GM23248 (cell line): ENCODE measurements at regions not wholly inside any gene's neighbourhood (a gene's known extent, or its start where the extent isn't known, plus 50 kb on each side); places are given as distances from the start of the nearest gene placed in this dataset.

ENCODE experiments used
- DNase-seq: peaks from one replicate; pipeline ENCODE4 v3.0.0-alpha.2; 2015
- H2AFZ ChIP-seq: fragments of 200-600 bp; sonication (generic); 2 replicates; pipeline ENCODE4 v1.6.1; 2016; ENCODE audit warnings: antibody characterized with exemption
- H3F3A ChIP-seq: fragments of 200-600 bp; sonication (generic); 2 replicates; pipeline ENCODE4 v1.6.1; 2016; ENCODE audit warnings: mild to moderate bottlenecking, antibody characterized with exemption, mixed run types; ENCODE audit not compliant: insufficient read depth
- H3K27ac ChIP-seq: fragments of 200-600 bp; sonication (generic); 2 replicates; pipeline ENCODE4 v1.5.1; 2016; ENCODE audit warnings: mild to moderate bottlenecking
- H3K27me3 ChIP-seq: fragments of 200-600 bp; sonication (generic); replicated peaks from 2 replicates; pipeline ENCODE4 v1.6.1; 2016; ENCODE audit warnings: mild to moderate bottlenecking; ENCODE audit not compliant: insufficient read depth
- H3K36me3 ChIP-seq: fragments of 200-600 bp; sonication (generic); 2 replicates; pipeline ENCODE4 v1.6.1; 2016; ENCODE audit warnings: low read depth, mild to moderate bottlenecking
- H3K4me1 ChIP-seq: fragments of 200-600 bp; sonication (generic); 2 replicates; pipeline ENCODE4 v1.6.1; 2016; ENCODE audit warnings: mild to moderate bottlenecking; ENCODE audit not compliant: insufficient read depth
- H3K4me2 ChIP-seq: fragments of 200-600 bp; sonication (generic); one replicate; pipeline ENCODE4 v1.6.1; 2016; ENCODE audit warnings: mild to moderate bottlenecking; ENCODE audit not compliant: unreplicated experiment
- H3K4me3 ChIP-seq: fragments of 200-600 bp; sonication (generic); 2 replicates; pipeline ENCODE4 v1.5.1; 2016; ENCODE audit warnings: mild to moderate bottlenecking
- H3K79me2 ChIP-seq: fragments of 200-600 bp; sonication (generic); 2 replicates; pipeline ENCODE4 v1.6.1; 2016; ENCODE audit warnings: mild to moderate bottlenecking; ENCODE audit not compliant: insufficient read depth
- H3K9ac ChIP-seq: fragments of 200-600 bp; sonication (generic); 2 replicates; pipeline ENCODE4 v1.6.1; 2016; ENCODE audit warnings: mild to moderate bottlenecking
- H3K9me2 ChIP-seq: fragments of 200-600 bp; sonication (generic); 2 replicates; pipeline ENCODE4 v1.6.1; 2016; ENCODE audit warnings: mixed run types, mild to moderate bottlenecking, moderate library complexity; ENCODE audit not compliant: insufficient read depth
- H3K9me3 ChIP-seq: fragments of 200-600 bp; sonication (generic); one replicate; pipeline ENCODE4 v1.6.1; 2017; ENCODE audit warnings: low read depth
- H4K20me1 ChIP-seq: fragments of 200-600 bp; sonication (generic); 2 replicates; pipeline ENCODE4 v1.6.0; 2016; ENCODE audit not compliant: insufficient read depth
- EZH2 ChIP-seq: fragments of 200-600 bp; sonication (generic); IDR thresholded peaks from 2 replicates; pipeline ENCODE4 v1.6.1; 2018; ENCODE audit warnings: antibody characterized with exemption, mild to moderate bottlenecking; ENCODE audit not compliant: insufficient read depth, poor library complexity, severe bottlenecking
- EZH2phosphoT487 ChIP-seq: fragments of 200-600 bp; sonication (generic); IDR thresholded peaks from 2 replicates; pipeline ENCODE4 v1.6.1; 2018; ENCODE audit warnings: antibody characterized with exemption, moderate library complexity, mild to moderate bottlenecking, low read depth; ENCODE audit not compliant: insufficient read depth
- WGBS, 2 experiments: methylation state at CpG; one replicate each; pipeline ENCODE4 v1.1.6; 2015 to 2017; ENCODE audit warnings: low lambda C conversion rate in 2 of 2, low coverage in 1 of 2; ENCODE audit errors: missing lambda C conversion rate in 2 of 2; 5-methylcytosine and 5-hydroxymethylcytosine counted together
- in situ Hi-C: fragments of 300-500 bp; cut with MboI; formaldehyde crosslinking; loops from 2 replicates; pipeline ENCODE4 v1.15.0; 2020

GRCh38 chr5:125376059-125376641 is 629.7 kb upstream of the ZNF608 start:
- Histone ChIP-seq H3K4me2 (no peak overlapping the region), H2AFZ (no peak overlapping the region), H3K27me3 (no peaks in the 10 kb centered on the region), H3K9me2 (no peaks in the 10 kb centered on the region), H4K20me1 (no peaks in the 10 kb centered on the region), H3K9ac (no peak overlapping the region), H3K36me3 (no peaks in the 10 kb centered on the region), H3F3A (no peaks in the 10 kb centered on the region), H3K4me3 (no peak overlapping the region), H3K4me1 (peaks cover 7% of the 10 kb centered on the region; the same call in 1 of the 2 replicates), H3K9me3 (no peaks in the 10 kb centered on the region), H3K79me2 (no peaks in the 10 kb centered on the region), H3K27ac (no peak overlapping the region)
- in situ Hi-C loops = no loop called here
- no peak for DNase-seq
- 68 to 70% methylated on average over 12 of the region's 12 CpGs for WGBS, 2 experiments
- TF ChIP-seq EZH2phosphoT487 = no peak
- no peak for TF ChIP-seq EZH2

DNA sequence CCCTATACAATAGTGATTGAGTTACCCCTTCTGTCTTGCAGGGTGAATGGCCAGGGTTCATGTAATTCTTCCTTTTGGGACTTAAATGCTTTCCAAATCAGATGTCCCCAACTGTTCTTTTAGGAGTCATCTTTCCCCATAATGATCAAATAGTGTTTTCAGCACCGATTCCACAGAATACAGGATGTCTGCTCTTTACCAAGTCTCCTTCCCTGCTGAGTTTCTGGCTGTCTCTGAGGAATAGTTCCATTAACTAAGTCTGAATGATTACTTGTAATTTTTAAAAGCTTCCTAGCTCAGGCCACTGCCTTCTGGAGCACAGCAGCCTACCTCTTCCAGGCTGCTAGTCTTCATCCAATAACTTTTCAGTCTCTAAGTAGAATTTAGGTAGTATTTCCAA is 630.7 kb upstream of the ZNF608 start:
- H2AFZ ChIP-seq = no peak overlapping the region
- peaks cover 7% of the 10 kb centered on the region; the same call in 1 of the 2 replicates for H3K4me1 ChIP-seq
- no peaks in the 10 kb centered on the region for H3K27me3 ChIP-seq
- no peaks in the 10 kb centered on the region for H4K20me1 ChIP-seq
- WGBS, 2 experiments = 59 to 65% methylated on average over 1 of the region's 1 CpG
- no peaks in the 10 kb centered on the region for H3F3A ChIP-seq
- H3K9me2 ChIP-seq = no peaks in the 10 kb centered on the region
- in situ Hi-C loops = no loop called here
- no peak for DNase-seq
- no peak overlapping the region for H3K4me3 ChIP-seq
- H3K4me2 ChIP-seq = no peak overlapping the region
- no peak overlapping the region for H3K9ac ChIP-seq
- H3K27ac ChIP-seq = no peak overlapping the region
- H3K79me2 ChIP-seq = no peaks in the 10 kb centered on the region
- no peaks in the 10 kb centered on the region for H3K9me3 ChIP-seq
- H3K36me3 ChIP-seq = no peaks in the 10 kb centered on the region
- TF ChIP-seq EZH2 = no peak
- TF ChIP-seq EZH2phosphoT487 = no peak

DNA sequence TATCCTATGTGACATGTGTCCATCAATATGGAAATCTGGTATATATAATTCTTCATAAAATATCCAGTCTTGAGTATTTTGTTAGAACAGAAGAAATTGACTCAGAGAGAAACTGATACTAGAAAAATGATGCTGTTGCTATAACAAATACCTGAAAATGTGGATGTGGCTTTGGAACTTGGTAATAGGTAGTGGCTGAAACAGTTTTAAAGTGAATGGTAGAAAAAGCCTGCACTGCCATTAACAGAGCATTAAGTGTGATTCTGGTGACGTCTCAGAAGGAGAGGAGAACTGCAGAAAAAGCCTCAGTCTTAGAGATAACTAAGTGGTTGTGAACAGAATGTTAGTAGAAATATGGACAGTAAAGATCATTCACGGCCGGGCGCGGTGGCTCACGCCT is 634.9 kb upstream of the ZNF608 start:
- no peaks in the 10 kb centered on the region for H3K79me2 ChIP-seq
- no peaks in the 10 kb centered on the region for H3K4me1 ChIP-seq
- H3F3A ChIP-seq = no peaks in the 10 kb centered on the region
- H3K27ac ChIP-seq = no peak overlapping the region
- no peak overlapping the region for H3K9ac ChIP-seq
- H3K4me2 ChIP-seq = no peak overlapping the region
- H3K9me2 ChIP-seq = no peaks in the 10 kb centered on the region
- H2AFZ ChIP-seq = no peak overlapping the region
- in situ Hi-C loops = no loop called here
- no peak overlapping the region for H3K4me3 ChIP-seq
- H3K9me3 ChIP-seq = no peaks in the 10 kb centered on the region
- no peaks in the 10 kb centered on the region for H3K36me3 ChIP-seq
- H3K27me3 ChIP-seq = no peaks in the 10 kb centered on the region
- TF ChIP-seq EZH2 (no peak), EZH2phosphoT487 (no peak)
- no peaks in the 10 kb centered on the region for H4K20me1 ChIP-seq
- no peak for DNase-seq
- 95% methylated on average over 6 of the region's 6 CpGs for WGBS, 2 experiments

- Histone ChIP-seq H3F3A (no peaks in the 10 kb centered on the region), H3K27ac (no peak overlapping the region), H3K79me2 (no peaks in the 10 kb centered on the region), H3K4me2 (no peak overlapping the region), H3K4me3 (no peak overlapping the region), H4K20me1 (no peaks in the 10 kb centered on the region), H3K4me1 (no peaks in the 10 kb centered on the region), H2AFZ (no peak overlapping the region), H3K9me2 (no peaks in the 10 kb centered on the region), H3K9me3 (no peaks in the 10 kb centered on the region), H3K27me3 (no peaks in the 10 kb centered on the region), H3K36me3 (no peaks in the 10 kb centered on the region), H3K9ac (no peak overlapping the region)
- DNase-seq = no peak
- 76 to 90% methylated on average over 1 of the region's 1 CpG for WGBS, 2 experiments
- no peak for TF ChIP-seq EZH2
- no peak for TF ChIP-seq EZH2phosphoT487
- in situ Hi-C loops = no loop called here
Measured at GRCh38 chr5:125384071-125384470, 637.6 kb upstream of the ZNF608 start.

DNA sequence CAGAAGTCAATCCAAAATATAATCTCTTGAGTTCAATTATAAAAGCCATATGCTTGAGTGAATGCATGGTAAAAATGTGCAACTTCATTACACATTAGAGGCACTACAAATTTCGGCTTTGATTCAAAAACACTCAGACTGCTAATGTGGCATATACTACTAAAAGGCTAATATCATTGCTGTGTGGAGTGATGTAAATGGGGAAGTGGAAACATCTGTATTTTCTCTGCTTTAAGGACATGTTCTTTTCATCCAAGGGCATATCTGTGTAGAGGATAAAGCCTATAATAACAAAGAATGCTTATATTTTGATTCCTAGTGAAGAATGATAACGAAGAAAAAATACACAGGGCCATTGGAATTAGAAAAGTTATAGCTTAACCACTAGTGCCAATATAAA is 643.9 kb upstream of the ZNF608 start:
- Histone ChIP-seq H4K20me1 (no peaks in the 10 kb centered on the region), H3K79me2 (no peaks in the 10 kb centered on the region), H3K9me2 (no peaks in the 10 kb centered on the region), H3K9me3 (no peaks in the 10 kb centered on the region), H3K4me2 (no peak overlapping the region), H3K27me3 (no peaks in the 10 kb centered on the region), H3K4me1 (no peaks in the 10 kb centered on the region), H3F3A (no peaks in the 10 kb centered on the region), H3K36me3 (no peaks in the 10 kb centered on the region), H3K9ac (no peak overlapping the region), H2AFZ (no peak overlapping the region), H3K4me3 (no peak overlapping the region), H3K27ac (no peak overlapping the region)
- DNase-seq = no peak
- 45 to 62% methylated on average over 2 of the region's 2 CpGs for WGBS, 2 experiments
- in situ Hi-C loops = no loop called here
- TF ChIP-seq EZH2 (no peak), EZH2phosphoT487 (no peak)
